H54 (cell line): ENCODE measurements at regions not wholly inside any gene's neighbourhood (a gene's known extent, or its start where the extent isn't known, plus 50 kb on each side); places are given as distances from the start of the nearest gene placed in this dataset.
"Not testable (repeated sequence)": the region's sequence is repeated elsewhere in the genome, so short reads cannot be mapped to it uniquely, and the experiment has no call there.

Source experiments
- DNase-seq: peaks from one replicate; pipeline ENCODE4 v3.0.0; 2011; ENCODE audit warnings: low spot score, mixed read lengths; ENCODE audit not compliant: insufficient read length
- FAIRE-seq: peaks from 3 replicates; lab custom pipeline; 2011; peaks lifted over from hg19 to GRCh38; lab: Jason Lieb, UNC
- POLR2A ChIP-seq: IDR thresholded peaks from 2 replicates; pipeline ENCODE4 v1.6.1; 2011; ENCODE audit warnings: low read depth, mild to moderate bottlenecking, low read length

GRCh38 chr17:22517716-22518115 is 825.4 kb downstream of the KCNJ18 start:
- no peak for DNase-seq
- no peak for FAIRE-seq
- TF ChIP-seq POLR2A: no peak

GRCh38 chr17:22518185-22518584 is 825.9 kb downstream of the KCNJ18 start:
- TF ChIP-seq POLR2A: no peak
- no peak for FAIRE-seq
- no peak for DNase-seq

GRCh38 chr17:22548873-22549272 is 856.5 kb downstream of the KCNJ18 start:
- DNase-seq, FAIRE-seq: not testable (repeated sequence)

GRCh38 chr17:22551695-22552415 is 859.5 kb downstream of the KCNJ18 start:
- not testable (repeated sequence) for DNase-seq, FAIRE-seq

- no peak for FAIRE-seq
- no peak for DNase-seq
- TF ChIP-seq POLR2A: no peak
Observed at GRCh38 chr17:22569459-22570143, 877.3 kb downstream of the KCNJ18 start.

- no peak for DNase-seq
- TF ChIP-seq POLR2A: no peak
- FAIRE-seq: no peak
Observed at GRCh38 chr17:22570144-22570845, 878.0 kb downstream of the KCNJ18 start.

- FAIRE-seq: no peak
- TF ChIP-seq POLR2A: no peak
Observed at GRCh38 chr17:22599322-22599721, 907.0 kb downstream of the KCNJ18 start.

GRCh38 chr17:22600644-22601298 is 908.4 kb downstream of the KCNJ18 start:
- TF ChIP-seq POLR2A: no peak
- DNase-seq: no peak
- FAIRE-seq: peak; percentile 80

More at GRCh38 chr17:22599322-22599721, 907.0 kb downstream of the KCNJ18 start:
- no peak for DNase-seq
